OCI-LY7 (cell line): ENCODE measurements at regions not wholly inside any gene's neighbourhood (a gene's known extent, or its start where the extent isn't known, plus 50 kb on each side); places are given as distances from the start of the nearest gene placed in this dataset.

Experiments
- EZH2phosphoT487 ChIP-seq: fragments of 200-600 bp; sonication (generic); IDR thresholded peaks from 2 replicates; pipeline ENCODE4 v1.6.1; 2018; ENCODE audit warnings: low read depth, borderline replicate concordance, mild to moderate bottlenecking, mixed run types, antibody characterized with exemption, low read length, moderate library complexity, mixed read lengths
- TF ChIP-seq, protein P1 (sequence below): fragments of 200-600 bp; sonication (generic); conservative IDR thresholded peaks from 2 replicates; pipeline ENCODE4 v1.5.1; 2014; ENCODE audit warnings: mild to moderate bottlenecking, antibody characterized with exemption, low read length, moderate library complexity, mixed read lengths

DNA sequence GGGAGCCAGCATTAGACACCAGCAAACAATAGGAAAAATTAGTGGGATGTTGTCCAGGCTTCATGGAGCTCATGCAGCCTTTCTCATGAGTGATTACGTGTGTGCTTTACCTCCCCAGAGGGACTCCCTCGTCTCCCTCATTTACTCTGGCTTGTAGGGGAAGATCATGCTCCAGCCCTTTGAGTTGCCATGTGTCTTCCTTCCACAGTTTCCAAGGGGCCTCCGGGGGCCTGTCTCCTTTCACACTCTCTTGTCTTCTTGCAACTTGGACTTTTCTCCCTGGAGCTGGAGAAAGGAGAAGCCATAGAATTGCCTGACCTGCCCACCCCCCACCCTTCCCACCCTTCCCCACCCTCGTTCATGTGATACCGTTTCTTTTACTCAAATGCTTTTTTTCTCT is 98.7 kb downstream of the FAM43A start:
- TF ChIP-seq, protein P1, sequence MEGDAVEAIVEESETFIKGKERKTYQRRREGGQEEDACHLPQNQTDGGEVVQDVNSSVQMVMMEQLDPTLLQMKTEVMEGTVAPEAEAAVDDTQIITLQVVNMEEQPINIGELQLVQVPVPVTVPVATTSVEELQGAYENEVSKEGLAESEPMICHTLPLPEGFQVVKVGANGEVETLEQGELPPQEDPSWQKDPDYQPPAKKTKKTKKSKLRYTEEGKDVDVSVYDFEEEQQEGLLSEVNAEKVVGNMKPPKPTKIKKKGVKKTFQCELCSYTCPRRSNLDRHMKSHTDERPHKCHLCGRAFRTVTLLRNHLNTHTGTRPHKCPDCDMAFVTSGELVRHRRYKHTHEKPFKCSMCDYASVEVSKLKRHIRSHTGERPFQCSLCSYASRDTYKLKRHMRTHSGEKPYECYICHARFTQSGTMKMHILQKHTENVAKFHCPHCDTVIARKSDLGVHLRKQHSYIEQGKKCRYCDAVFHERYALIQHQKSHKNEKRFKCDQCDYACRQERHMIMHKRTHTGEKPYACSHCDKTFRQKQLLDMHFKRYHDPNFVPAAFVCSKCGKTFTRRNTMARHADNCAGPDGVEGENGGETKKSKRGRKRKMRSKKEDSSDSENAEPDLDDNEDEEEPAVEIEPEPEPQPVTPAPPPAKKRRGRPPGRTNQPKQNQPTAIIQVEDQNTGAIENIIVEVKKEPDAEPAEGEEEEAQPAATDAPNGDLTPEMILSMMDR: no peak
- TF ChIP-seq EZH2phosphoT487: no peak
